ENCODE measurements at regions not wholly inside any gene's neighbourhood (a gene's known extent, or its start where the extent isn't known, plus 50 kb on each side); places are given as distances from the start of the nearest gene placed in this dataset.
"Not testable (repeated sequence)": the region's sequence is repeated elsewhere in the genome, so short reads cannot be mapped to it uniquely, and the experiment has no call there.

DNA sequence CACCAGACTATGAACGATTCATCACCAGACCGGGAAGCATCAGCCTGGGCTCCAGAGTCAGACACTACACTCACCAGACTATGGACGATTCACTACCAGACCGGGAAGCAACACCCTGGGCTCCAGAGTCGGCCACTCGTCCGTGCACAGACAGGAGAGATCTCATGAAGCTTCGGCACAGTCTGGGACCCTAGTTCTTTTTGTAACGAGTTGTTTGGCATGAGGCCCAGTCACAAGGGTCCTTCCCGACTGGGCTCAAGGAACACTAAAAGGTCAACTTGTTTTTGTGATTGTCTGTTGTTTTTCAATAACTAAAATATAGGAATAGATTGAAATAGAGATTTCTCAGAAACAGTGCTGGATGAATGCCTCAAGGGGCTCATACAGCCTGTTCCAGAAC, 1141.6 kb upstream of the MIR17HG start:
- no peak for DNase-seq

DNA sequence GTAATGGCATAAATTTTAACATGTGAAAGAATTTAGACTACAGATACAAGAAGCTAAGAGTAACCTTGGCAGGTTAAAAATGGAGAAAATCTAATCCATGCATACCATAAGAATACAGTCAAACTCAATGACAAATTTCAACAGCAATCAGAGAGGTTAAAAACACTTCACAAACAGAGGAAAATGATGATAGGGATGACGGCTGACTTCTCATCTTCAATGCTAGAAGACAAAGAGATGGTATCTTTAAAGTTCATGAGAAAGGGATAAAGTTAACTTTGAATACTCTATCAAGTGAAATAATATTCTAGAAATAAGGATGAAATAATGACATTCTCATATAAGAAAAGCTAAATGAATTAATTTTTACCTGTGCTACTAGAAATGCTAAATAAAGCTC, 1130.2 kb upstream of the MIR17HG start:
- DNase-seq: no peak

DNA sequence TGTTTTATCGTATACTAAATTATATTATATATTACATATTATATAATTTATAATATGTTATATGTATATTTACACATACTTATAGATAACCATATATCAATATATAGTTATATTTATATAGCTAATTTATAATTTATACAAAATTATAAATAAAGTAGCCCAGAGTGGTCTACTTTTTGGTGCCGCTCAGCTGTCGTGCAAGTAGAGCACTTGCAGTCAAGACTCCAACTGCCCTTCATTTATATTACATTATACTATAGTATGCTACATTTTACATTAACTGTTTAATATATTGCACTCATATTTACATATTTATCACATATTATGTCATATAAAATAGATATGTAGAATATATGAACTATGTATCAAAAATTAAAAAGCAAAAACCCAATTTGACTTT, 1124.7 kb upstream of the MIR17HG start:
- DNase-seq: no peak

DNA sequence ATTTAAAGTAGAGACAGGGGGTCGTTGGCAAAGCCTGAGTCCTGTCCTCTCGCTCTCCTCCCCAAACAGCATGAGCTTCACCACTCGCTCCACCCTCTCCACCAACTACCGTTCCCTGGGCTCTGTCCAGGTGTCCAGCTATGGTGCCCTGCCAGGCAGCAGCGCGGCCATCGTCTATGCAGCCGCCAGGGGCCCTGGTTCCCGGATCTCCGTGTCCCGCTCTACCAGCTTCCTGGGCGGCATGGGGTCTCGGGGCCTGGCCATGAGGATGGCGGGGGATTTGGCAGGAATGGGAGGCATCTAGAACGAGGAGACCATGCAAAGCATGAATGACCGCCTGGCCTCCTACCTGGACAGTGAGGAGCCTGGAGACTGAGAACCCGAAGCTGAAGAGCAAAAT, 1117.2 kb upstream of the MIR17HG start:
- DNase-seq: no peak

DNA sequence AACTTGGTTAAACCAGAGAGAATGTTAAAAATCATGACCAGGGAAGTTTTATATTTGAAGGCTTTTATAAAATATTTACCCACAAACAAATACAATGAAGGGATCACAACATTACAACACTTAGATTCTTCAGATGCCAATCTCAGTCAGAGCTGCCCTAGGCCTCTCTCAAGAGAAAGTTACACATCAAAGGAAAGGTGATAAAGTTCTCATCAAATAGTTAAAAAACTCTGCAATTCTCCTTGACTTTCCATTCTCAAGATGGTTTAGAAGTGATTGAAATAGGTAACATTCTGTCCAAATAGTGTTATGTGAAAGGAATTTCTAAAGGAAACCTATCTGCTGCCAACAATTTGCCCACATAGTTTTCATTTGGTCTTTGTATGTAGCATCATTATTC, 1115.2 kb upstream of the MIR17HG start:
- no peak for DNase-seq

DNA sequence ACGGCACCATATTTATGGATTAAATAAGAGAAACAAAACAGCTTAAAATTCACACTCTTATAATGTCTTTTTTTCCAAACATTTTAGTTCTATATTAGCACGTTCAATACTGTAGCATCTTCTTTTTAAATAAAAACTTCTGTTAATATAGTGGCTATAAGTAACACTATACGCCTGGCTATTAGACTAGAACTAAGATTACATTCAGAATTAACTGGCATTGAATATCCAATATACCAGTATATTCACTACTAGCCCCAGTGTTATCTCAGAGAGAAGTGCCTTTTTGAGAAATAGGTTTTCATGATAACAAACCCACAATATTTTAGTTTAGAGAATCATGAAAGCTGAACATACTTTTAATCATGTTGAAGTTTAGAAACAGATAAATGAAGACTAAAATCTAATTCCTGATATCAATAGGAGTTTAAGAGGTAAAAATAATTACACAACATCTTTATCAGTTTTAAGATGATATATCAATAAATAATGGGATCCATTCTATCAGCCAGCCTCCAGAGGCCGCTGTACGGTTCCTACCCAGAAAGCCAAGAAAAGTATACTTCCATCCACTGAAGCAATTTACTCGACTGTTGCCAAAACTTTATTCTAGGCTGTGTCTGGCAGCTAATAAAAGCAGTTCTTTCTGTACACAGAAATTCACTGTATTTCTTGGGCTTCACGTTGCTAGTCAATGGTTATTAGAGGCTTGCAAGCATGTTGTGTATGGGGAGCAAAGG, 1113.4 kb upstream of the MIR17HG start:
- DNase-seq: no peak

DNA sequence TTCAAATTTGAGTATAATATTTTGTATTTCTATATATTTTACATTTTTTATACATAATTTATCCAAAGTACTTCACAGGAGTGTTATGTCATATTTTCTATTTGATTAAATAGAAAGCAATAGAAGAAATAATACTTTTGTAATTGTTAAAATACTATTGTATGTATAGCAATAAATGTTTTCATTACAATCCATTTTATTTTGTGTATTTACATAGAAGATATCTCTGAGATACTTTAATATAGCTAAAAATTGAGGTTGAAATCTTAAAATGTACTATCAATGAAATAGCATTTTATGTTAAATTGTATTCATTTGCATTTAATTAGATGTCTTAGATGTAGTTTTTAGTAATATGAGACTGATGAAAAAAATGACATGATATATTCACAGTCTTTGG, 1109.6 kb upstream of the MIR17HG start:
- no peak for DNase-seq

DNA sequence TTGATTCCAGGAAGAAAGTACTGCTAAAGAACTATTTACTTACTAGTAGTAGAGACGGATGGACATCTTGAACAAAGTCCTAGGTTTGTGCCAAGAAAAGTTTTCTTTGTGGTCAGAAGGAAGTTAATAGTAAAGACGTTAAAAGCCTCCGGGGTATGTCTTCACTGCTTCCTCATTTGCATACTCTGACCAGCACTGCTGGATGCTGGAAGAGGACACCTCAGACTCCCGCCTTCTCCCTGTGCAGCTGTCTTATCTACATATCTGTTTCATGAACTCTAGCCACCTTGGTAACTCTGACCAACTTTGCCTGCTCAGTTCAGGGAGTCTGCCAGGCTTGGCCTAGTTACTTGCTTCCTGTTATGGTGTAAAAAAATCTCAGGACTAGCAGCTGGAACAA, 1109.1 kb upstream of the MIR17HG start:
- DNase-seq: no peak

DNA sequence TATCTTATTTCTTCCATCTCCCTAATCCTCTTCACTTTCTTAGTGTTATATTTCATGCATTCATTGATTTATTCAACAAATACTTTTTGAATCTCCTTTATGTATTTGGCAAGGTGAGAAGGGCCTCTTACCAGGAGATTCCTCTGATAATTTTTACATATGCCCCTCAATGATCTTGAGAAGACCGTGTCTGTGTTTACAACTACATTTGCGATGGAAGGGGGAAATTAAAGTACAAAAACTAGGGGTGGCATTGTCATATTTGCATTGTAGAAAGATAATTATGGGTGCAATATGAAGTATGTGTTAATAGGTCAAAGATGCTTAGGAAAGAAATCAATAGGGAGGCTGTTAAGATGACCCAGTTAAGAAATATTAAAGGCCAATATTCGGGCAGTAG, 1108.4 kb upstream of the MIR17HG start:
- no peak for DNase-seq

DNA sequence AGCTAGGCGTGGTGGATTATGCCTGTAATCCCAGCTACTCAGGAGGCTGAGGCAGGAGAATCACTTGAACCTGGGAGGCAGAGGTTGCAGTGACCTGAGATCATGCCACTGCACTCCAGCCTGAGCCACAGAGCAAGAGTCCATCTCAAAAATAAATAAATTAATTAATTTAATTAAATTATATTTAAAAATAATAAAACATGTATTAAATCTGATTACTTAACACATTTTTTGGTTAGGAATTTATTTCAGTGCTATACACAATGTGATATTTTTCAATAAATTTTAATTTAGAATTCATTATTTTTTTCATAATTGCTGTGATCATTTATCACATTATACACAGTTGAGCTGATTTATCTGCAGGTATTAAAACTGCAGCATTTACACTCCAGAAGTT, 1101.5 kb upstream of the MIR17HG start:
- no peak for DNase-seq

DNA sequence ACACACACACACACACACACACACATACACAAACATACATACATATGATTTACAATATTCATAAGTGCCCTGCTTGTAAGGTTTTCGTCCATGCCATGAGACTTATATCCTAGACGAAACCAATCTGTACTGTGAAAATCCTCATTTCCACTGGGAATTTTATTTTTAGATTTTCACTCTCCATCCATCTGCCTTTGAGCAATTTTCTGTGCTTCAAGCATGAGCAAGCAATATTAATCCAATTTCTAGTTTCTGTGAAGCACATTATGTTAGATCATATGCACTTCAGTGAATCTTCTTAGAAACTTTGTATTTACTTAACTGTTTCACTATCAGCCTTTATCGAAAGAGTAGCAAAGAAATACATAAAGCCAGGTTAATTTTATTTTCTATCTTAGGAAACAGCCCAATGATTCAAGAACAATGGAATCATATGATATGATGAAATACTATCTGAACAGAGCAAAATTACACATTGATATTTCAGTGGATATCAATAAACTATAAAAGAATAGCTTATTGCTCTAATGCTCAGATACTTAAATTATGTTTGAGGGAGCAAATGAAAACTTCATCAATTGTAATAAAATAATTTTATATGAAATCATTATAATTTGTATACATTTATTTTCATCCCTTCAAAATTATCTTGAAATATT, 1100.7 kb upstream of the MIR17HG start:
- DNase-seq: no peak

DNA sequence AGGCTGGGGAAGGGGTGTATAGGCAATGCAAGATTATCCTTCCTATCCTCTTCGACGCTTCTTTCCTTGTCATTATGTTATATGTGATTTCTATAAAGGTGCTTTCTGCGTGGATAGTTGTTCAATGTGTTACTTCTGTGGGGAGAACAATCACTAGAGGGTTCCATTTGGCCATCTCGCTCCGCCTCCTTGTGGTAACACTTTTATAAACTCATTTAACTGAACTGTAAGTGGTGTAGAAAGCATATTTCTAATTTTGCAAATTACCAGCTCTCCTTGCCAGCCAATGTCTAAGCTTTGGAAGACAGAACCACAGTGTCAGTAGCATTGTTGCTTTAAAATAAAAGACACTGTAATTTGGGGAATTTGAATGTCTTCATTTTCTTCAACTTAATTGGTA, 1093.7 kb upstream of the MIR17HG start:
- DNase-seq: no peak

DNA sequence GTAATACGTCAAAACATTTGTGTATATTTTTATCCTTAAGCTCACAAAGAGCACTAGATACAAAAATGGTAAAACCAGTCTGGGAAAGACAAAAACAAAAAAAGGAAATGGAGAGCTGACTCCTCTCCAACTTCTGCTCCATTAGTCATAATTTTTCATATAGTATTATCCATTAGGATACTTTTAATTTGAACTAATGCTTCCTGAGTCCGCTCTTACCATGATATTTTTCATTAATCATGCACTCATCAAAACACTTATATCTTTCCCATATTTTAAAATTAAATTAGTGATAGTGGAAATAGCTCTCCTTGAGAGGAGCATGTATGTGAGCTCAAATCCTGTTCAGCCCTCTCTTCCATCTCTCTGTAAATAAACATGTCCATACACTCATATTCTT, 1093.0 kb upstream of the MIR17HG start:
- no peak for DNase-seq

DNA sequence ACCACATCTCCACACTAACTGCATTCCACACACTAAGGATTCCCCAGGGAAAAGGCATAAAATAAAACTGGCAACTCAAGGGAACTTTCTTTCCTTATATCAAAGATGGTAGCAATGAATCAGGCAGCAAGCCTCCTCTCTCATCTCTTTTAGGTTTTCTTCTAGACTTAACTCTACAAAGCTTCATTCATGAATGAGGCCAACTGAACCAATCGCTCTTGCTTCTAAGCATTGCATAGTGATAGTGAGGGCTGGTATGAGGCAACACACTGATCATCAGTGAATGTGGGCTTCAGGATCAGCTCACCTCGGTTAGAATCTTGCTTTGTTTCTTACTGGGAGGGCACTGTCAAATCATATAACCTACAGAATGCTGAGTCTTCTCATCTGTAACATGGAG, 1090.7 kb upstream of the MIR17HG start:
- DNase-seq: no peak

DNA sequence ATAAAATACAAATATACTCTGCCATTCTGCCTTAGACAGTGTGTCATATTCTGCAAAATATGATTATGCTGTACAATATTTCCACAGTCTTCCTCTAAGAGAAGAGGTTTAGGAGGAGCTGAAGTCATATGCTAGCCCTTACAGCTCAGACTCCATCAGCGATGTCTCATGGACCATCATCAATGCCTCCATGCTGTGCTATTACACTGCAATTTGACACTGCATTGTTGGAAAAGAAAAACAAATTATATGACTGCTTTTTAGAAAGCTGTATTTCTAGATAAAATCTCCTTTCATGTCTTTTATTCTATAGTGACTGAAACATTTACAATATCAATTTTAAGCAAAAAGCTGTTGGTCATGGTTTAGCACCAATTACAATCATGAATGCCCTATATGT, 1089.4 kb upstream of the MIR17HG start:
- DNase-seq: no peak

DNA sequence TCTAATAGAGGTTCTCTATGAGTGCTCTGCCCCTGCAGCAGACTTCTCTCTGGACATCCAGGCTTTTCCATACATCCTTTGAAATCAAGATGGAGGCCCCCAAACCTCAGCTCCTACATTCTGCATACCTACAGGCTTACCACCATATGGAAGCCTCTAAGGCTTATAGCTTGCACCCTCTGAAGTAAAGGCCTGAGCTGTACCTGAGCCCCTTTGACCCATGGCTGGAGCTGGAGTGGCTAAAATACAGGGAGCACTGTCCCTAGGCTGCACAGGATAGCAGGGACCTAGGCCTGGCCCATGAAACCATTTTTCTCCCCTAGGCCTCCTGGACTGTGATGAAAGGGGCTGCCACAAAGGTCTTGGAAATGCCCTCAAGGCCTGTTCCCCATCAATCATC, 1086.1 kb upstream of the MIR17HG start:
- no peak for DNase-seq

DNA sequence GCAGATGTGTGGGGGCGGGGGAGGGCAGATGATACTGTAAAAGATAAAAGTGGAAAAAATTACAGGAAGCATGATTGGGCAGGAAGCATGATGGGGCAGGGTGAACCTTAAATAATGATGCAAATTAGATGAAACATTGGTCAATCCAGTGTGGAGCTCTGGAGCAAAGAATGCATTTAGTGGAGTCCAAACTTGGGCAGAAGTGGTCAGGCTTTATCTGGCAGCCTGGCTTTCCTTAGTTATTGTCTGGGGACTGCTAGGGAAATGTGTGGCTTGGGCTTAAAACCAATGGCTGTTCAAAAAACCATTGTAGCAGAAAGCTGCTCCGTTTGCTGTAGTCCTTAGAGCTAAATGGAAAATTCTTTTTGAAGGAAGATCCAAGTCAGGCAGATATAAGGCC, 1077.3 kb upstream of the MIR17HG start:
- no peak for DNase-seq

DNA sequence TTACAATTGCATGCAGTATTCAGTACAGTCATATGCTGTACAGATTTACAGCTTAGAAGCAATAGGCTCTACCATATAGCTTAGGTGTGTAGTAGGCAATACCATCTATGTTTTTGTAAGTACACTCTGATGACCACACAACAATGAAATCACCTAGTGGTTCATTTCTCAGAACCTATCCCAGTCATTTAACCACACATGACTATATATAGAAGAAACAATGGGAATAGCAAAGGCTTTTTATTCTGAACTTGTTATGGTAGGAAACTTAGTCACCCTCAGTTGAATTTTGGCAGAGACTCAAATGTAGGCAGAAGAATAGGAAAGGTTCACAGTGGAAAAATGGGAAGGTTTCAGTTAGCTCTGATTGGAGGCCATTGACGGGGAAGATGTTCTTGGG, 1075.1 kb upstream of the MIR17HG start:
- no peak for DNase-seq

DNA sequence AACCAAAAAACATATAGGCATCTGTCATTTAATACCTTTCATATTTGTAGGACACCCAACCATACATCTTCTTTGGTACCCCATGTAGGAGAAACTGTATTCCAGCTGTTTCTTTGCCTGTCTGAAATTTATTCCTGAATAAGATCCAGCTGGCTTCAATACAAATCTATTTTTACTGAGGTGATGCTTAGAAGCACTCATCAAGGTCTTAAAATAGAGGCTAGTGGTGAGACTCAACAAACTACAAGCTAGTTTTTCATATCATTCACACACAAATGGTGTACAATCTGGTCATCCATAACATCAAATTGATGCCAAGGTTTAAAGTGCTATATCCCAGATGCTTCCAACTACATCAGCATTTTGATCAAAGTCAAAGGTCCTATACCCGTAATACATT, 1071.3 kb upstream of the MIR17HG start:
- DNase-seq: no peak

DNA sequence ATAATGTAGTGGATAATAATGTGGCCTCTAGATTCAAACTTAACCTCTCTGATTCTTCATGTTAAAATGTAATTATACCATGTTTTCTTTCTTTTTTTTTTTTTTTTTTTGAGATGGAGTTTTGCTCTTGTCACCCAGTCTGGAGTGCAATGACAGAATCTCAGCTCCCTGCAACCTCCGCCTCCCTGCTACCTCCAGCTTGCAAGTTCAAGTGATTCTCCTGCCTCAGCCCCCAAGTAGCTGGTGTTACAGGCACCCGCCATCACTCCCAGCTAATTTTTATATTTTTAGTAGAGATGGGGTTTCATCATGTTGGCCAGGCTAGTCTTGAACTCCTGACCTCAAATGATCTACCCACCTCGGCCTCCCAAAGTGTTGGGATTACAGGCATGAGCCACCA, 1069.3 kb upstream of the MIR17HG start:
- DNase-seq: not testable (repeated sequence)

DNA sequence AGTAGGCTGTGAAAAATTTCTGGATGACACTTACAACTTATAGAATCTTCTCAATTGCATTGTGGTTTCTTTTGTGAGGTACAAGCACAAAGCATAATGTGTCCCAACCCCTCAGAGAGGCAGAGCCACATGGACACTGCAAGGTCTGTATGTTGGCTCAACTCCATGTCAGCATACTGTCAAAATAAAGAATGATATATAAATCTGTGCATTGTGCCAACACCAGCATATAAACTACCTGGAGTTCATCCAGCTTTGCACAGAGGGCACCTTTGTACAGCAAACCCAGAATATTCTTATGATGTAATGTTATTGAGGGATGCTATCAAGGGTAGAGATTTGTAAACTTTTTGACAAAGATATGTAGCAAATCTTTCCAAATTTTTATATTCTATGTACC, 1065.8 kb upstream of the MIR17HG start:
- DNase-seq: no peak

DNA sequence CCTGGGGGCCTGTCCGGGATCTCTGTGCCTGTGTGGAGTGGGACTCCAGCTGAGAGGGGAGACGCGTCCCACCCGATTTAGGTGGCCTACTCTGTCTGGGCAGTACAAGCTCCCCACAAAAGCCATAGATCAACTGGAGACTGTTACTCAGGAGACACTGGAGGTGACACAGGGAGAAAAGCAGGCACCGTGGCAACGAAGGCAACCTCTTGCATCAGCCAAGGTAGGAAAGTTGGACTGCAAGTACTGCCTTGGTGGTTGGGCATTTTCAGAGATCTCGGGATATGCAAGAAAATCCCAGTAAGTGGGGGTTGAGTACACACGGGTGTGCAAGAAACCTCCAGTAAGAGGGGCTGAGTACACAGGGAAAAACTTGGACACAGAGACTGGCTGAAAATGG, 1060.0 kb upstream of the MIR17HG start:
- DNase-seq: no peak

DNA sequence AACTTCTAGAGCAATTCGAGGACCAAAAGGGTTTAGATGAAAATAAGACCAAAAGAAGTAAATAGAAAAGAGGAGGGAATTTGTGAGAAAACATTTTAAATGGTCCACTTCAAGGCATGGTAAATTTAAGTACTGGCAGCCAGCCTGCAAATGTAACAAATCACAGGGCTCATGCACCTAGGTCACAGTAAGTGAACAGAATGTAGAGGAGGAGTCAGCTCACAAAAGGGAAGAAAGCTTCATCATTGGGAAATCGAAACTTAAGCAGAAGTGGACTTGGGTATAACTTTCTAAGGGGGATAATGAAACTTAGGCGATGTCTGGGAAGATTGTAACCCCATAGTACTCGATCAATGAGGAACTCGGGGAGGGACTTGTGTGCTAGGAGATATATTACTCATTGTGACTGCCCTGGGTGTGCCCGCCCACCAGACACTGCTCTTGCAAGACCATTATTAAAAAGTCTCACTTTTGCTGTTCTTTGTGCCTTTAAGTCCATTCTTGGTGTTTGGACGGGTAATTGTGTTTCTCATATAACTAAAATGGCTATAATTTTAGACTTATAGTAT, 1053.6 kb upstream of the MIR17HG start:
- DNase-seq: no peak

DNA sequence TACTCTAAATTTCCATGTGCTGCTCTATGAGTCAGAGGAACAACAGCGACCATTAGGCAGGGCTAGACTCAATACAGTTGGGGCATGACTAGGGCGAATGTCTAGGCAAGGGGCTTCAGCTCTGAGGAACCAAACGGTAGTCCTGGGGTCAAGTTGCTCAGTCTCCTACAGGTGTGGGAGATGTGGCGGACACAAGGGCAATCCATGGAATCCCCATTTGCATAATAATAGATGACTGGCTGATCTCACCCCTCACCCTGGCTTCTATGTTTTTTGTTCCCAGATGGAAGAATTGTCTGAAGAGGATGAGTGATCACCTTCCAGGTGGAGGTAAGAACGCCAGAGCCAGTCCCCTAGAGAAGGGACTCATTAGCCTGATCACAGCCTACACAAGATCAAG, 1048.2 kb upstream of the MIR17HG start:
- no peak for DNase-seq

DNA sequence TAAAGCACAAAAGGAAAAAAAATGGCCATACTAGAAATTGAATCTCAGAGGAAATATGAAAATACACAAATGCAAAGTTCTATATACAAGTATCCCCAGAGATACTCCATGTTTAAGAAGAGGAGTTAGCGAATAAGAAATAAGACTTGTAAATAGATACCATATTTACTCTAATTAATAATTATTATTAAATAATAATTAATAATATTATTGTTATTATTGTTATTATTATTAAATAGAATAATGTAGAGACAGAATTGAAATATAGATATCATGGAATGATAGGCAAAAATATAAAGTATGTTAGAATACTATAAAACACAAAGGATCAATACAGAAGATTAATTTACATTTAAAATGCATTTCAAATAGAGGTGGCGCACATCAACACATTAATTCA, 1047.5 kb upstream of the MIR17HG start:
- DNase-seq: no peak

All from effector CD8-positive, alpha-beta T cell (primary cell).